Neural cell (in vitro differentiated cells): ENCODE measurements at regions not wholly inside any gene's neighbourhood (a gene's known extent, or its start where the extent isn't known, plus 50 kb on each side); places are given as distances from the start of the nearest gene placed in this dataset.

Experiments
- H2AFZ ChIP-seq: fragments of 200-600, 300-800 bp; sonication (generic), shearing (Covaris generic); 2 replicates; pipeline ENCODE4 v1.6.0; 2014; ENCODE audit warnings: low read depth, mild to moderate bottlenecking, antibody characterized with exemption, low read length, moderate library complexity
- H3F3A ChIP-seq: fragments of 200-600 bp; shearing (Covaris generic); 2 replicates; pipeline ENCODE4 v1.6.1; 2016; ENCODE audit warnings: mild to moderate bottlenecking, moderate library complexity, mixed read lengths, antibody characterized with exemption, low read length; ENCODE audit not compliant: insufficient read depth, poor library complexity, severe bottlenecking
- H3K27ac ChIP-seq: fragments of 200-600, 300-800 bp; sonication (generic), shearing (Covaris generic); 2 replicates; pipeline ENCODE4 v1.5.1; 2014; ENCODE audit warnings: mild to moderate bottlenecking, low read length, moderate library complexity
- H3K27me3 ChIP-seq: fragments of 300-800, 200-600 bp; sonication (generic), shearing (Covaris generic); 2 replicates; pipeline ENCODE4 v1.6.0; 2014; ENCODE audit warnings: mild to moderate bottlenecking, low read depth, low read length, moderate library complexity; ENCODE audit not compliant: insufficient read depth
- H3K36me3 ChIP-seq: fragments of 300-800, 200-600 bp; sonication (generic), shearing (Covaris generic); 2 replicates; pipeline ENCODE4 v1.5.1; 2014; ENCODE audit warnings: mild to moderate bottlenecking, antibody characterized with exemption, low read length, moderate library complexity; ENCODE audit not compliant: insufficient read depth
- H3K4me2 ChIP-seq: fragments of 300-800, 200-600 bp; sonication (generic), shearing (Covaris generic); 2 replicates; pipeline ENCODE4 v1.6.0; 2014; ENCODE audit warnings: mild to moderate bottlenecking, low read length
- H3K4me3 ChIP-seq: fragments of 300-800, 200-600 bp; sonication (generic), shearing (Covaris generic); 2 replicates; pipeline ENCODE4 v1.5.1; 2014; ENCODE audit warnings: mild to moderate bottlenecking, low read length, moderate library complexity
- H3K79me2 ChIP-seq: fragments of 200-600 bp; shearing (Covaris generic); replicated peaks from 2 replicates; pipeline ENCODE4 v1.6.0; 2014; ENCODE audit warnings: mild to moderate bottlenecking, low read length, moderate library complexity; ENCODE audit not compliant: insufficient read depth
- H3K9ac ChIP-seq: fragments of 300-800, 200-600 bp; sonication (generic), shearing (Covaris generic); 2 replicates; pipeline ENCODE4 v1.6.1; 2016; ENCODE audit warnings: mild to moderate bottlenecking, low read length, mixed read lengths
- H3K9me2 ChIP-seq: fragments of 200-600 bp; shearing (Covaris generic); 2 replicates; pipeline ENCODE4 v1.6.1; 2016; ENCODE audit warnings: mild to moderate bottlenecking, low read length, mixed read lengths; ENCODE audit not compliant: insufficient read depth
- H3K9me3 ChIP-seq: fragments of 200-600, 300-800 bp; sonication (generic), shearing (Covaris generic); 2 replicates; pipeline ENCODE4 v1.6.1; 2016; ENCODE audit warnings: mild to moderate bottlenecking, mixed run types, low read length, moderate library complexity, mixed read lengths
- H4K20me1 ChIP-seq: fragments of 200-600 bp; shearing (Covaris generic); 2 replicates; pipeline ENCODE4 v1.6.1; 2016; ENCODE audit warnings: mild to moderate bottlenecking, mixed run types; ENCODE audit not compliant: insufficient read depth
- CTCF ChIP-seq: fragments of 450-650 bp; IDR thresholded peaks from 2 replicates; pipeline ENCODE4 v1.5.1; 2014; ENCODE audit warnings: antibody characterized with exemption, mild to moderate bottlenecking, moderate library complexity; ENCODE audit not compliant: poor library complexity, severe bottlenecking
- EP300 ChIP-seq: fragments of 450-650 bp; conservative IDR thresholded peaks from 2 replicates; pipeline ENCODE4 v1.6.1; 2014; ENCODE audit warnings: antibody characterized with exemption, mild to moderate bottlenecking, moderate library complexity; ENCODE audit not compliant: poor library complexity, severe bottlenecking
- EZH2 ChIP-seq: fragments of 200-600, 300-800 bp; shearing (Covaris generic), sonication (generic); IDR thresholded peaks from 2 replicates; pipeline ENCODE4 v1.6.1; 2014; ENCODE audit warnings: antibody characterized with exemption, low read length, borderline replicate concordance, mild to moderate bottlenecking; ENCODE audit not compliant: insufficient read depth, poor library complexity, severe bottlenecking
- MXI1 ChIP-seq: fragments of 450-650 bp; conservative IDR thresholded peaks from 2 replicates; pipeline ENCODE4 v1.6.1; 2014; ENCODE audit warnings: antibody characterized with exemption, mild to moderate bottlenecking; ENCODE audit not compliant: poor library complexity, severe bottlenecking
- POLR2AphosphoS5 ChIP-seq: IDR thresholded peaks from 2 replicates; pipeline ENCODE4 v1.6.1; 2012
- RAD21 ChIP-seq: fragments of 450-650 bp; conservative IDR thresholded peaks from 2 replicates; pipeline ENCODE4 v1.6.1; 2014; ENCODE audit warnings: antibody characterized with exemption, mild to moderate bottlenecking, moderate library complexity
- REST ChIP-seq: IDR thresholded peaks from 2 replicates; pipeline ENCODE4 v1.6.1; 2012; ENCODE audit warnings: borderline replicate concordance
- SMC3 ChIP-seq: fragments of 450-650 bp; conservative IDR thresholded peaks from 2 replicates; pipeline ENCODE4 v1.6.1; 2014; ENCODE audit warnings: antibody characterized with exemption, mild to moderate bottlenecking, moderate library complexity; ENCODE audit not compliant: poor library complexity
- TAF1 ChIP-seq: IDR thresholded peaks from 2 replicates; pipeline ENCODE4 v1.6.1; 2012; ENCODE audit warnings: low read depth

GRCh38 chr11:57109331-57109730 is 72.4 kb upstream of the LRRC55 start:
- Histone ChIP-seq H3K4me2 (no peak overlapping the region), H3K9me3 (no peaks in the 10 kb centered on the region), H3K27ac (no peak overlapping the region), H3K9ac (no peak overlapping the region), H3K4me3 (no peak overlapping the region), H3K79me2 (no peaks in the 10 kb centered on the region), H4K20me1 (no peaks in the 10 kb centered on the region), H3K27me3 (peaks cover 4% of the 10 kb centered on the region), H3K36me3 (no peaks in the 10 kb centered on the region), H3K9me2 (no peaks in the 10 kb centered on the region), H2AFZ (no peak overlapping the region), H3F3A (no peaks in the 10 kb centered on the region)
- no peak for TF ChIP-seq EP300
- no peak for TF ChIP-seq POLR2AphosphoS5
- no peak for TF ChIP-seq CTCF
- no peak for TF ChIP-seq TAF1
- no peak for TF ChIP-seq MXI1
- TF ChIP-seq RAD21 = no peak

- Histone ChIP-seq H3K4me3 (no peak overlapping the region), H3K27me3 (peaks cover 4% of the 10 kb centered on the region), H3K79me2 (no peaks in the 10 kb centered on the region), H2AFZ (no peak overlapping the region), H3K9me3 (no peaks in the 10 kb centered on the region), H4K20me1 (no peaks in the 10 kb centered on the region), H3K9ac (no peak overlapping the region), H3K27ac (no peak overlapping the region), H3K36me3 (no peaks in the 10 kb centered on the region), H3K9me2 (no peaks in the 10 kb centered on the region), H3F3A (no peaks in the 10 kb centered on the region), H3K4me2 (no peak overlapping the region)
- no peak for TF ChIP-seq RAD21
- no peak for TF ChIP-seq SMC3
- TF ChIP-seq TAF1 = no peak
- no peak for TF ChIP-seq REST
- no peak for TF ChIP-seq CTCF
- no peak for TF ChIP-seq POLR2AphosphoS5
- no peak for TF ChIP-seq EP300
- no peak for TF ChIP-seq EZH2
These were observed 70.1 kb upstream of the LRRC55 start for GRCh38 chr11:57111619-57112018.
